Transverse colon (tissue), 3 donors: ENCODE measurements at regions not wholly inside any gene's neighbourhood (a gene's known extent, or its start where the extent isn't known, plus 50 kb on each side); places are given as distances from the start of the nearest gene placed in this dataset.

Experiments used
- CTCF ChIP-seq, 5 experiments: fragments of 200-600 bp in 3 of 5; fragments of 450-650 bp in 2 of 5; sonication (generic) in 3 of 5; IDR thresholded peaks; 1 replicate in 2 of 5; 2 replicates in 3 of 5; pipeline ENCODE4 v1.5.1; 2016 to 2017; ENCODE audit warnings: antibody characterized with exemption in 5 of 5, inconsistent platforms in 3 of 5, mild to moderate bottlenecking in 2 of 5, moderate library complexity in 1 of 5
- POLR2A ChIP-seq: fragments of 450-650 bp; IDR thresholded peaks from one replicate; pipeline ENCODE4 v1.6.1; 2016; ENCODE audit warnings: antibody characterized with exemption, mild to moderate bottlenecking, moderate library complexity

- TF ChIP-seq CTCF (IDR thresholded peaks at IDR 0.05), result no peak
- TF ChIP-seq POLR2A, result no peak
Observed at GRCh38 chr1:173114346-173114745, 63.6 kb upstream of the TNFSF18 start.
